ENCODE measurements at regions not wholly inside any gene's neighbourhood (a gene's known extent, or its start where the extent isn't known, plus 50 kb on each side); places are given as distances from the start of the nearest gene placed in this dataset.

GRCh38 chr15:31866248-31866647, 164.1 kb upstream of the CHRNA7 start:
- DNase-seq (ENCODE audit: low read depth in 3 of 3, low spot score in 1 of 3) = no peak

GRCh38 chr15:31867536-31868442, 162.5 kb upstream of the CHRNA7 start:
- peak in 2 of 3 donors; percentile 14 to 56 for DNase-seq (ENCODE audit: low read depth in 3 of 3, low spot score in 1 of 3)

- no peak for DNase-seq (ENCODE audit: low read depth in 3 of 3, low spot score in 1 of 3)
Measured at GRCh38 chr15:31869686-31870307, 160.5 kb upstream of the CHRNA7 start.

GRCh38 chr15:31870328-31871165, 159.8 kb upstream of the CHRNA7 start, which contains the start of gene OTUD7A:
TSS of gene OTUD7A (minus strand) at chr15:31870673.
- peak; percentile 62 to 79 (median 78) for DNase-seq (ENCODE audit: low read depth in 3 of 3, low spot score in 1 of 3)

- DNase-seq (ENCODE audit: low read depth in 3 of 3, low spot score in 1 of 3) = no peak
Measured at GRCh38 chr15:31871166-31871886, 159.0 kb upstream of the CHRNA7 start.

- no peak for DNase-seq (ENCODE audit: low read depth in 3 of 3, low spot score in 1 of 3)
Measured at GRCh38 chr15:31871887-31872281, 158.4 kb upstream of the CHRNA7 start.

GRCh38 chr15:31887246-31887645, 143.1 kb upstream of the CHRNA7 start:
- DNase-seq (ENCODE audit: low read depth in 3 of 3, low spot score in 1 of 3) = no peak

- DNase-seq (ENCODE audit: low read depth in 3 of 3, low spot score in 1 of 3) = no peak
Measured at GRCh38 chr15:31892513-31892912, 137.8 kb upstream of the CHRNA7 start.

GRCh38 chr15:31893780-31894179, 136.5 kb upstream of the CHRNA7 start:
- DNase-seq (ENCODE audit: low read depth in 3 of 3, low spot score in 1 of 3) = no peak

GRCh38 chr15:31897746-31898145, 132.6 kb upstream of the CHRNA7 start:
- DNase-seq (ENCODE audit: low read depth in 3 of 3, low spot score in 1 of 3) = no peak

- no peak for DNase-seq (ENCODE audit: low read depth in 3 of 3, low spot score in 1 of 3)
Measured at GRCh38 chr15:31901501-31901900, 128.8 kb upstream of the CHRNA7 start.

GRCh38 chr15:31905054-31905453, 125.3 kb upstream of the CHRNA7 start:
- DNase-seq (ENCODE audit: low read depth in 3 of 3, low spot score in 1 of 3) = no peak

- DNase-seq (ENCODE audit: low read depth in 3 of 3, low spot score in 1 of 3) = no peak
Measured at GRCh38 chr15:31925541-31925940, 104.8 kb upstream of the CHRNA7 start.

GRCh38 chr15:31930967-31931366, 99.3 kb upstream of the CHRNA7 start:
- peak in 1 of 3 donors; percentile 18 for DNase-seq (ENCODE audit: low read depth in 3 of 3, low spot score in 1 of 3)

GRCh38 chr15:31932576-31932975, 97.7 kb upstream of the CHRNA7 start:
- DNase-seq (ENCODE audit: low read depth in 3 of 3, low spot score in 1 of 3) = no peak

GRCh38 chr15:31934821-31935220, 95.5 kb upstream of the CHRNA7 start:
- DNase-seq (ENCODE audit: low read depth in 3 of 3, low spot score in 1 of 3) = no peak

- no peak for DNase-seq (ENCODE audit: low read depth in 3 of 3, low spot score in 1 of 3)
Measured at GRCh38 chr15:31953478-31953877, 76.8 kb upstream of the CHRNA7 start.

GRCh38 chr15:31954374-31955172, 75.7 kb upstream of the CHRNA7 start:
- no peak for DNase-seq (ENCODE audit: low read depth in 3 of 3, low spot score in 1 of 3)

- DNase-seq (ENCODE audit: low read depth in 3 of 3, low spot score in 1 of 3) = no peak
Measured at GRCh38 chr15:31955734-31956133, 74.6 kb upstream of the CHRNA7 start.

GRCh38 chr15:31957581-31957980, 72.7 kb upstream of the CHRNA7 start:
- no peak for DNase-seq (ENCODE audit: low read depth in 3 of 3, low spot score in 1 of 3)

Measured in stimulated activated CD4-positive, alpha-beta T cell treated with anti-CD3 and anti-CD28 coated beads, TNF-alpha, amount 100 ng/mL, for 1 hour (primary cell).